BLaER1 treated with 17β-estradiol and CSF1 and Interleukin-3, amounts not matched to agents 10 nM and 100 nM (cell line): ENCODE measurements at regions not wholly inside any gene's neighbourhood (a gene's known extent, or its start where the extent isn't known, plus 50 kb on each side); places are given as distances from the start of the nearest gene placed in this dataset.

ENCODE experiments used
- H3K27ac ChIP-seq, 11 experiments: shearing (Covaris generic); formaldehyde crosslinking; 2 replicates each; pipeline ENCODE4 v1.8.1; 2022
- H3K27me3 ChIP-seq, 11 experiments: shearing (Covaris generic); formaldehyde crosslinking; 2 replicates each; pipeline ENCODE4 v1.8.1; 2022
- H3K36me3 ChIP-seq, 11 experiments: shearing (Covaris generic); formaldehyde crosslinking; 2 replicates each; pipeline ENCODE4 v1.8.1; 2022
- H3K4me1 ChIP-seq, 10 experiments: shearing (Covaris generic); formaldehyde crosslinking; 2 replicates each; pipeline ENCODE4 v1.8.1; 2022
- H3K4me2 ChIP-seq, 11 experiments: shearing (Covaris generic); formaldehyde crosslinking; 2 replicates each; pipeline ENCODE4 v1.8.1; 2022
- H3K4me3 ChIP-seq, 10 experiments: shearing (Covaris generic); formaldehyde crosslinking; 2 replicates each; pipeline ENCODE4 v1.8.1; 2022
- H3K9ac ChIP-seq, 11 experiments: shearing (Covaris generic); formaldehyde crosslinking; 2 replicates each; pipeline ENCODE4 v1.8.1; 2022
- H3K9me3 ChIP-seq, 11 experiments: shearing (Covaris generic); formaldehyde crosslinking; replicated peaks in 1 of 11; 2 replicates each; pipeline ENCODE4 v1.8.1; 2022
- H4K20me1 ChIP-seq, 11 experiments: shearing (Covaris generic); formaldehyde crosslinking; 2 replicates each; pipeline ENCODE4 v1.8.1; 2022
- Cebpa-rat ChIP-seq, 11 experiments: shearing (Covaris generic); IDR thresholded peaks; 2 replicates each; pipeline ENCODE4 v1.8.1; 2022

GRCh38 chr1:5507340-5507739 lies 484.9 kb downstream of the NPHP4 start:
- H3K36me3 ChIP-seq = no peaks in the 10 kb centered on the region
- H3K4me2 ChIP-seq = no peak overlapping the region
- no peak overlapping the region for H3K4me3 ChIP-seq
- H3K9ac ChIP-seq = no peak overlapping the region
- no peaks in the 10 kb centered on the region for H3K9me3 ChIP-seq
- peaks cover 0 to 40% (median 29%) of the 10 kb centered on the region in 10 experiments; a peak in 17 of 20 replicates for H3K4me1 ChIP-seq
- peaks cover 0 to 22% (median 0%) of the 10 kb centered on the region in 11 experiments; a peak in 3 of 22 replicates for H4K20me1 ChIP-seq
- H3K27ac ChIP-seq = no peak overlapping the region
- peaks cover 0 to 13% (median 0%) of the 10 kb centered on the region in 11 experiments; a peak in 9 of 22 replicates for H3K27me3 ChIP-seq
- no peak for TF ChIP-seq Cebpa-rat (IDR thresholded peaks at IDR 0.05)

GRCh38 chr1:5506634-5507033 lies 485.6 kb downstream of the NPHP4 start:
- H4K20me1 ChIP-seq = peaks cover 0 to 22% (median 0%) of the 10 kb centered on the region in 11 experiments; a peak in 3 of 22 replicates
- H3K4me3 ChIP-seq = no peak overlapping the region
- no peaks in the 10 kb centered on the region for H3K9me3 ChIP-seq
- H3K27ac ChIP-seq = no peak overlapping the region
- H3K4me1 ChIP-seq = peaks cover 0 to 40% (median 29%) of the 10 kb centered on the region in 10 experiments; a peak in 17 of 20 replicates
- peaks cover 0 to 5% (median 0%) of the 10 kb centered on the region in 11 experiments; a peak in 4 of 22 replicates for H3K27me3 ChIP-seq
- H3K36me3 ChIP-seq = no peaks in the 10 kb centered on the region
- TF ChIP-seq Cebpa-rat (IDR thresholded peaks at IDR 0.05) = no peak
- H3K9ac ChIP-seq = no peak overlapping the region
- H3K4me2 ChIP-seq = no peak overlapping the region

GRCh38 chr1:5505944-5506343 lies 486.3 kb downstream of the NPHP4 start:
- Histone ChIP-seq H3K27ac (no peak overlapping the region), H3K27me3 (no peaks in the 10 kb centered on the region), H3K4me3 (no peak overlapping the region), H3K36me3 (no peaks in the 10 kb centered on the region), H3K4me2 (no peak overlapping the region), H3K4me1 (peaks cover 0 to 40% (median 29%) of the 10 kb centered on the region in 10 experiments; a peak in 17 of 20 replicates), H3K9me3 (no peaks in the 10 kb centered on the region), H4K20me1 (peaks cover 0 to 22% (median 0%) of the 10 kb centered on the region in 11 experiments; a peak in 3 of 22 replicates), H3K9ac (no peak overlapping the region)
- TF ChIP-seq Cebpa-rat (IDR thresholded peaks at IDR 0.05) = no peak

GRCh38 chr1:5504364-5504740 lies 487.9 kb downstream of the NPHP4 start:
- Histone ChIP-seq H4K20me1 (peaks cover 0 to 20% (median 0%) of the 10 kb centered on the region in 11 experiments; a peak in 3 of 22 replicates), H3K9me3 (no peaks in the 10 kb centered on the region), H3K27ac (no peak overlapping the region), H3K4me3 (no peak overlapping the region), H3K9ac (no peak overlapping the region), H3K4me2 (peak overlapping the region in 9 of 11 experiments; percentile 39 to 89 (median 72); a peak in 19 of 22 replicates), H3K36me3 (no peaks in the 10 kb centered on the region), H3K27me3 (no peaks in the 10 kb centered on the region), H3K4me1 (peaks cover 0 to 32% (median 28%) of the 10 kb centered on the region in 10 experiments; a peak in 17 of 20 replicates)
- no peak for TF ChIP-seq Cebpa-rat (IDR thresholded peaks at IDR 0.05)

- H3K27me3 ChIP-seq = no peaks in the 10 kb centered on the region
- no peak overlapping the region for H3K27ac ChIP-seq
- H3K4me2 ChIP-seq = peak overlapping the region in 9 of 11 experiments; percentile 39 to 89 (median 72); a peak in 18 of 22 replicates
- peaks cover 0 to 14% (median 0%) of the 10 kb centered on the region in 11 experiments; a peak in 2 of 22 replicates for H4K20me1 ChIP-seq
- peaks cover 0 to 32% (median 28%) of the 10 kb centered on the region in 10 experiments; a peak in 17 of 20 replicates for H3K4me1 ChIP-seq
- H3K9ac ChIP-seq = no peak overlapping the region
- no peak for TF ChIP-seq Cebpa-rat (IDR thresholded peaks at IDR 0.05)
- no peaks in the 10 kb centered on the region for H3K9me3 ChIP-seq
- H3K4me3 ChIP-seq = no peak overlapping the region
- H3K36me3 ChIP-seq = no peaks in the 10 kb centered on the region
Observed at GRCh38 chr1:5503556-5504363, 488.5 kb downstream of the NPHP4 start.

- H3K4me2 ChIP-seq = peak overlapping the region in 8 of 11 experiments; percentile 26 to 89 (median 76); a peak in 14 of 22 replicates
- H3K9ac ChIP-seq = no peak overlapping the region
- no peak for TF ChIP-seq Cebpa-rat (IDR thresholded peaks at IDR 0.05)
- H3K4me3 ChIP-seq = no peak overlapping the region
- no peaks in the 10 kb centered on the region for H3K36me3 ChIP-seq
- peaks cover 0 to 14% (median 0%) of the 10 kb centered on the region in 11 experiments; a peak in 2 of 22 replicates for H4K20me1 ChIP-seq
- H3K4me1 ChIP-seq = peaks cover 0 to 42% (median 29%) of the 10 kb centered on the region in 10 experiments; a peak in 17 of 20 replicates
- H3K27ac ChIP-seq = no peak overlapping the region
- no peaks in the 10 kb centered on the region for H3K27me3 ChIP-seq
- H3K9me3 ChIP-seq = no peaks in the 10 kb centered on the region
Observed at GRCh38 chr1:5502311-5503194, 489.7 kb downstream of the NPHP4 start.

- no peaks in the 10 kb centered on the region for H3K36me3 ChIP-seq
- H3K4me1 ChIP-seq = peaks cover 0 to 44% (median 29%) of the 10 kb centered on the region in 10 experiments; a peak in 17 of 20 replicates
- no peak overlapping the region for H3K4me3 ChIP-seq
- no peak overlapping the region for H3K27ac ChIP-seq
- no peak overlapping the region for H3K9ac ChIP-seq
- peaks cover 0 to 14% (median 0%) of the 10 kb centered on the region in 11 experiments; a peak in 1 of 22 replicates for H4K20me1 ChIP-seq
- H3K27me3 ChIP-seq = no peaks in the 10 kb centered on the region
- H3K9me3 ChIP-seq = no peaks in the 10 kb centered on the region
- no peak for TF ChIP-seq Cebpa-rat (IDR thresholded peaks at IDR 0.05)
- no peak overlapping the region for H3K4me2 ChIP-seq
Observed at GRCh38 chr1:5501206-5501930, 490.9 kb downstream of the NPHP4 start.

- TF ChIP-seq Cebpa-rat (IDR thresholded peaks at IDR 0.05) = no peak
- no peak overlapping the region for H3K9ac ChIP-seq
- no peaks in the 10 kb centered on the region for H3K9me3 ChIP-seq
- no peak overlapping the region for H3K4me2 ChIP-seq
- H3K27ac ChIP-seq = no peak overlapping the region
- H3K4me1 ChIP-seq = peaks cover 0 to 44% (median 29%) of the 10 kb centered on the region in 10 experiments; a peak in 17 of 20 replicates
- peaks cover 0 to 14% (median 0%) of the 10 kb centered on the region in 11 experiments; a peak in 2 of 22 replicates for H4K20me1 ChIP-seq
- H3K4me3 ChIP-seq = no peak overlapping the region
- H3K27me3 ChIP-seq = no peaks in the 10 kb centered on the region
- no peaks in the 10 kb centered on the region for H3K36me3 ChIP-seq
Observed at GRCh38 chr1:5500541-5500940, 491.7 kb downstream of the NPHP4 start.
